DMS53 treated with DMSO at 0.1 percent for 48 hours (cell line): ENCODE measurements at regions not wholly inside any gene's neighbourhood (a gene's known extent, or its start where the extent isn't known, plus 50 kb on each side); places are given as distances from the start of the nearest gene placed in this dataset.
"Not testable (repeated sequence)": the region's sequence is repeated elsewhere in the genome, so short reads cannot be mapped to it uniquely, and the experiment has no call there.

ENCODE experiments used
- DNase-seq: peaks from one replicate; lab custom pipeline; 2025; ENCODE audit not compliant: unreplicated experiment; lab: John Stamatoyannopoulos, UW

DNA sequence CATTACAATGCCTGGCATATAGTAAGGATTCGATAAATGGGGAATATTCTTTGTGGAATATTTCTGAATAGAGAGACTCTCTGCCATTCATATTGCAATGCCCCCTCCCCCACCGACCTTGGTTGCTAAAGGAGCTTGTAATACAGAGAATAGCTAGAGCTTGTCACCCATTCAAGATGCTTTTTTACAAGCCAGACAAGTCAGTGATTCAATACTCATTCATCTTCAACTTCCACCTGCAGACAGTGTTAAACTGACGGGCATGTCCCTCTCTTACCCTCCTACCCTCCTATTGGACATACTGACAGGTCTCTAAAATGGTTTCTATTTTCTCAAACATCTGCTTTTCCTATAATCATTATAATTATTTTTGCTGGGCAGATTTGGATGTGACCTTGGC lies 257.4 kb downstream of the KCNJ2 start:
- DNase-seq, result no peak

DNA sequence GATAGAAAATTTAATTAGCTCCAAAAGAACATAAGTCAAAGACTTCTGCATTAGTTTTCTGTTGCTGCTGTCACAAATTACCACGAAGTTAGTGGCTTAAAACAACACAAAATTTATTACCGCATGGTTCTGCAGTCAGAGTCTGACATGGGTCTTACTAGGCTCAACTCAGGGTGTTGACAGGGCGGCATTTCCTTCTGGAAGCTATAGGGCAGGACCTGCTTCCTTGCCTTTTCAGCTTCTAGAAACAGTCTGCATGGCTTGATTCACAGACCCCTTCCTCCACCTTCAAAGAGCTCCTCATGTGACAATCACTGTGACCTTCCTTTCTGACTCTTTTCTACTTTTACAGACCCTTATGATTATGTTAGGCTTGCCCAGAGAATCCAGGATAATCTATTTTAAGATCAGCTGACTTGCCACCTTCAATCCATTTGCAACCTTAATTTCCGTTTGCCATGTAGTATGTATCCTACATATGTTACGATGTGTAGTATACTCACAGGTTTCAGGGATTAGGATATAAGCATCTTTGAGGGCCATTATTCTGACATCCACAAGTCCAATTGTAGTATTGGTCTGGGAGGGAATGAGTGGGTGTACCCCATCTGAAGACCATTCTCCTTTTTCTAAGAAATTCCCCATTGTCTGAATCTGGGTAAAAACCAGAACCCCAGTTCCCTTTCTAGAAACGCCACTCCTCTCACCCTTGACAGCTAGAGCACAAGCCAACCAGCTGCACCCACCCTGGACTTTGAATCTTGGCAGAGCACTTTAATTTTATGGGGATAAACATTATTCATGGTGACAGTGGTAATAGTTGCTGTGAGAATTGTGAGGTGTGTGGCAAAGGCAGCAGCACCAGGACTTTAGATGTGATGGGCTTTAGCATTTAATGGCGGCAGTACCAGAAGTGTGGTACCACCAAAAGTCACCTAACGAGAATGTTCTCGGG lies 265.5 kb downstream of the KCNJ2 start:
- DNase-seq, result no peak

DNA sequence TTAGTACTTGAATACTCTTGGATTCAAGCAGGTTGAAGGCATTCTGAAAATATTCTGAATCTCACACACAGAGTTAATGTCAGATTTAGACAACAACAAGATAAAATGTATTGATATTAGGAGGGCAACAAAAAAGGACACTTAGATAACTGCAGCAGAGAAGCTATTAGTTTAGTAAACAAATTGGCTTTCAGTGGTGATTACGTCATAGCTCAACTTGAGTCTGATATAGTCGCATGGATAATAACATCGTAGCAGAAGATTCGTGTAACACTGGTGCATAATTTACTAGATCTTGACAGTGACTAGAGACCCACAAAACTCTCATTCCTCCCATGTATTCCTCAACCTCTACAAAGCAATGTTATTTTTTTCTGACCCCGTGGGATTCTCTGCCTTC lies 268.3 kb downstream of the KCNJ2 start:
- DNase-seq, result no peak

- no peak for DNase-seq
These were observed 277.1 kb downstream of the KCNJ2 start for GRCh38 chr17:70446446-70446845.

DNA sequence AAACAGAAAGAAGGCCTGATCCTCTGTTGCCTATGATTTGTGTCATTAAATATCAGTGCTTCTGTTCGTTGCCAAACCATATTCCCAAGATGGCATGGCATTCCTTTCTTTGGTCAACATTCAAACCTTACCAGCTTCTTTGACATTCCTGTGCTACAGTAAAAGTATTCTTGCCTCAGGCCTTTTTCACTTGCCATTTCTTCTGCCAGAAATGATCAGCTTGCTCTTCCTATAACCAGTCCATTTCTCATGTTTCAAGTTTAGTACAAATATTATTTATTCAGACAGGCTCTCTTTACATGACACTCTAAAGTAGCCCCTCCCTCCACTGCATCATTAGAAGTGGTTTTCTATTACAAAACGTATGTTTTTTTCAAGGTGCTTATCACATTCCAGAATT lies 278.3 kb downstream of the KCNJ2 start:
- peak; percentile 11 for DNase-seq

GRCh38 chr17:70453075-70453474 lies 283.7 kb downstream of the KCNJ2 start:
- not testable (repeated sequence) for DNase-seq

DNA sequence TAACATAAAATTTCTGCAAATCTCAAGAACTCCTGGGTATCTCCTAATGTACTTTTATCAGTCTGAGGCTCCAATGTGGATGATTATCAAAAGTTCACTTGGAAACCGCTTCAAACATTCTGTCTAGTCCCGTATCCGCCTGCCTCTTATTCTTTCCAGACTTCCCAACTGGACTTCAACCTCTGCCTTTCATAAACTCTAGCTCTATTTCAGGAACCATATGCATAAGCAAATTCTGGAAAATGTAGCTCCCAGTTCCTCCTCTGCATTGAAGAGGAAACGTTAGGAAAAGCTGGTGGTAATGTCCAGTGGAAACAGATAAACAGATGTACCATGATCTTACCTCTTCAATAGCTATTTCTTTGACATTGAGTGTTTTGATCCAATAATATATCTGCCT lies 285.0 kb downstream of the KCNJ2 start:
- DNase-seq, result no peak

DNA sequence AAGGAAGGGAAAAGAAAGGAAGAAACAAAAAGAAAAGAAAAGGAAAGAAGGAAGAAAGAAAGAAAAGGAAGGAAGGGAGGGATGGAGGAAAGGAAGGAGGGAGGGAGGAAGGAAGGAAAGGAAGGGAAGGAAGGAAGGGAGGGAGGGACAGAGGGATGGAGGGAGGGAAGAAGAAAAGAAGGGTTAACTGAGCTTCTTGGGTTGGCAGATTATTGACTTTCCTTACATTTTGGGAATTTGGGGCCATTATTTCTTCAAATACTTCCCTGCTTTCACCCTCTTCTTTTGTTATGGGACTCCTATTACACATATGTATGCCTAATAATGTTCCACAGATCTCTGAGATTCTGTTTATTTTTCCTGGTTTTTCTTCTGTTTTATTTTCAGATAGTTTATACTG lies 285.6 kb downstream of the KCNJ2 start:
- DNase-seq, result no peak

DNA sequence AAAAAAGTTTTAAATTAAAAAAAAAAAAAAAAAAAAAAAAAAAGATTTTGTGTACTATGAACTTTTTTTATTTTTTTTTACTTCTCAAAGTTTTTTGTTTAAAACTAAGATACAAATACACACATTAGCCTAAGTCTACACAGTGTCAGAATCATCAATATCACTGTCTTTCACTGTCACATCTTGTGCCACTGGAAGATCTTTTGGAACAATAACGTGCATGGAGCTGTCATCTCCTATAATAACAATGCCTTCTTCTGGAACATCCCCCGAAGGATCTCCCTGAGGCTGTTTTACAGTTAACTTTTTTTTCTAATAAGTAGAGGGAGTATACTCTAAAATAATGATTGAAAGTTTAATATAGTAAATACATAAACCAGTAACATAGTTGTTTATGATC lies 295.7 kb downstream of the KCNJ2 start:
- no peak for DNase-seq

DNA sequence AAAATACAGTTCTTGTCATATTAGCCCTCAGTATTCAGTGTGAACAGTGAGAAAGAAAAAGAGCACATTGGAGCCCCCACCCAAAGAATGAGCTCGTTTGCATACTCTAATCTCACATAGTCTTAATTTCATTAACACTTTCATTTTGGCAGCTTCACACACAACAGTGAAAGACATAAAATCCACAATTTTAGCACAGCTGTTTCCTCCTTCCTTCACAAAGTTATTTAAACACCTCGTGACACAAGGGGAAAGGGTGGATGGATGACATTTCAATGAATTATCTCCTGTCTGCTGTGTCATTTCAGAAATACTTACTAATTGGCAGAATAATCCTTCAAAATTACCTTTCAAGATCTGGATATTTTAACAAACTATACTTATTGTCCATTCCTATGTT lies 299.3 kb downstream of the KCNJ2 start:
- DNase-seq, result no peak

GRCh38 chr17:70473049-70473448 lies 303.7 kb downstream of the KCNJ2 start:
- no peak for DNase-seq

GRCh38 chr17:70476368-70476767 lies 307.0 kb downstream of the KCNJ2 start:
- no peak for DNase-seq

DNA sequence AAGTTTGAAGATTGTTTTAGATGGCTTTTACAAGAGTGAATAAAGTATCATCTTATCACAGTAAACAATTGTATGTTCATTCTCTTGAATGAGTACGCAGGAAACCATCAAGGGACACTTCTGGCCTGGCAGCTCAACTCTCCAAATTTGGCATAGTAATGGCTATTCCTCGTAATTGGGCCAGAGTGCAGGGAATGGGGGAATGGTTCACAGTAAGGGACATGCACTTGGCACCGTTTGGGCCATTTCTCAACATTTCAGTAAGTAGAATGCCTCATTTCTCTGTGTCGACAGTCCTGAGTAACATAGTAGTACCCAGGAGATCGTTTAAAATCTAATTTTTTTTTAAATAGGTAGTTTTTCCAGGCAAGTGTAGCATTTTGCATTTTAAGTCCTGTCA lies 309.6 kb downstream of the KCNJ2 start:
- DNase-seq, result no peak

GRCh38 chr17:70479779-70480178 lies 310.4 kb downstream of the KCNJ2 start:
- DNase-seq, result no peak

DNA sequence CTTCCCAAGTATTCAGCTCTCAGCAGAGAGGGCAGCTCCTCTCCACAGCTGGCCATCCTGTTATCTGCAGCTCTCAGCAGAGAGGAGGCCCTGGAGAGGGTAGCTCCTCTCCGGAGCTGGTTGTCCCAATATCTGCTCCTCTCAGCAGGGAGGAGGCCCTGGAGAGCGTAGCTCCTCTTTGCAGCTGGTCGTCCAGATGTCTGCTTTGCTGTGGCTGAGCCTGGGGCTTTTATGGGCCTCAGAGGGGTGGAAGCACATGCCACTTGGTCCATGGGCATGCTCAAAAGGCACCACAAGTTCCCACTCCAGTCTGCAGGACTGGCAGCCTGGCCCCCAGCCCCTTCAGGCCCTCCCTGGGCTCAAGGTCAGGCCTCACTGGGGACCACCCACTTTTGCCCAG lies 314.3 kb downstream of the KCNJ2 start:
- DNase-seq, result no peak

GRCh38 chr17:70484050-70484449 lies 314.7 kb downstream of the KCNJ2 start:
- DNase-seq, result no peak

DNA sequence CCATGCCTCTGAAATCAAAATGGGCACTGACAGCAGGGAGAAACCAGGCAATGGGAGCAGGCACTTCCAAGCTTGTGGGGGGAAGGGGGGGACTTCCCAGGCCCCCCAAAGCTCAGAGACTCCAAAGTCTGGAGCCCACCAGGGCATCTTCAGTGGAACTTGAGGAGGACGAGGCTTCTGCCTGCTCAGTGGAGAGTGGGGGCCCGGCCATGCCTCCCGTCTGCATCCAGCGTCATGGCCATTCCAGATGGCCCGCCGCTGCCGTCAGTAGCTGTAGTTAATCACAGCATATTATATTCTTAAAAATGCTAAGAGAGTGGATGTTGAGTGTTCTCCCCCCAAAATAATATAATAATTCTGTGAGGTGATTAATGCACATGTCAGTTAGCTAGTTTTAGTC lies 315.2 kb downstream of the KCNJ2 start:
- no peak for DNase-seq

DNA sequence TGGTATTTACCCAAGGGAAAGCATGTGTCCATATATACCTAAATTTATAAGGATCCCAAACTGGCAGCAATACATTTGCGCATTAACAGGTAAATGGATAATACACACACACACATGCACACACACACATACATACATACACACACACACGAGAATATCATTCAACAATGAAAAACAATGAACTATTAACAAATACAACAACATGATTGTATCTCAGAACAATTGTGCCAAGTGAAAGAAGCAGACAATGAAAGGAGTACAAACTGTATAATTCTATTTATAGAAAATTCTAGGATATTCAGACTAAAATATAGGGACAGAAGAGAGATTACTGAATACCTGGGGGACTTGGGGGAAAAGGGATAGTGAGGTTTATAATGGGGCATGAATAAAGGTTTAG lies 323.0 kb downstream of the KCNJ2 start:
- DNase-seq, result no peak

DNA sequence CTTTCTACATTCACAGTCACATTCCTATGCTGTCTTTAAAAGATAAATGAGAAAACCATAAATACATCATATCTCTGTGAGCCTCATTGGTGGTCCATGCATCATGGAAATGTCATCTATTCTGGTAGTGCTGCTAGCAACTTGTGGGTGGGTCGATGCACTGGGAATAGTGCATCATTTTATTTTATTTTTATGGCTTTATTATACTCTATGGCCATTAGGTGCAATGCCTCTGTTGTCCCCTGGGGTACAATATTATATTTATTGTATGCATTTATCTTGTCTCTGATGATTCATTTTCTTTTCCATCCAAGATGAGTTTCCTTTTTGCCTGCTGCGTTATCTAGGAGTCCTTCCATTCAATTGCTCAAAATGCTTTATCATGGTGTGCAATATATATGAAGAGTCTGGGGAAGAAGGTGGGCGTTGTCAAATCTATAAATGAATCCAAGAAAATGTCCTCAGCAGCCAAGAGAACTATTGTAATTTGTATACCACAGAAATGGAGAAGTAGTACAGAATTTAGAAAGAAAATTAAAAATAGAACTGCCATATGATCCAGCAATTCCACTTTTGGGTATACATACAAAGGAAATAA lies 324.0 kb downstream of the KCNJ2 start:
- no peak for DNase-seq

DNA sequence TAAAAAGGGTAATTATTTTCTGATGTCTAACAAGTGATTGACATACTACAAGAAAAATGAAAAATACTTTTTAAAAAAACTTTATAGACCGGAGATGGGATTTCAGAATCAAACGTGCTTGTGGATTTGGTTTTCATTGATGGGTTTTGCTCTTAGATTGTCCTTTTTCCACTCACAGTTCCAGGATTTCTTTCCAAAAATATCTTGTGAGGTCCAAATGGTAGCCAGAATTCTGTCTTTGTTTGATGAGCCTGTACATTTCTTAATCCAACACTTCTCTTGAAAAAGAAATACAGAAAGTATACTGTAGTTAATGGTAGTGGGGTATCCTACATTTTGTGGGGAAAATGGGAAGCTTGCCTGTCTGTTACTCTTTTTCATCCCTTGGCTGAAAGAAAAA lies 329.3 kb downstream of the KCNJ2 start:
- DNase-seq, result no peak

DNA sequence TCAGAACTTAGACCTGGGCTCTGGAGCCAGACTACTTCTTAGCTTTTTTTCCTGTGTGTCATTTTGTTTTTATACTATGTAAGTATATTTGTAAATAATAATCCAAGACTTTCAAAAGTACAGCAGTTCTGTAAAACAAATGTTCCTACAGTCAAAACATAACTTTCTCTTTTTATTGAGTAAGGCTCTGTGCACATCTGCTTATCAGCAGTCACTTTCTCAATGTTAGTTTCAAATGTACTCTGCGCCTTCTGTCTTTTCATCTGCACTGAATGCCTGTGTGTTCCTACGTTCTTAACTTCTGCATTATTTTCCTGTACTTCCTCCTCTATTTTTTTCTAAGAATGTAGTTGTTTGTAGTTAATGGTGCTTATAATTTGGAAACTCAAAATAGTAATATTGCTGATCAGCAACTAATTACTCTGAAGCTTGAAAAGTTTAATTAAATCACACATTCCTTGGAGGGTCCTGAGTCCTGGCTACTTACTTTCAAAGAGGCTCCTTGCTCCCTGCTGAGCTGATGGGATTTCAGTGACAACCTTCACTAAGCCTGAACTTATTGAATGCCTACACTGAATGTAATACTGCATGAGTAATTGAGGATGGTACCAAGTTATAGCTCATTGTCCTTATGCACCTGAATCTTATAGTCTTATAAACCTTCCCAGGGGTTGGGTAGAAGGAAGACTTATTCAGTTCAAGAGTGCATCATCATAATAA lies 329.9 kb downstream of the KCNJ2 start:
- no peak for DNase-seq

GRCh38 chr17:70503449-70503848 lies 334.1 kb downstream of the KCNJ2 start:
- DNase-seq, result no peak
